ENCODE measurements at regions not wholly inside any gene's neighbourhood (a gene's known extent, or its start where the extent isn't known, plus 50 kb on each side); places are given as distances from the start of the nearest gene placed in this dataset.

- DNase-seq: no peak
- in situ Hi-C loops (cut with HindIII; ENCODE audit: low pct_ligation_motif_present, low pct_unique_long_range_greater_than_20kb, low sequenced_read_pairs): no loop called here
These were observed 164.6 kb upstream of the FGGY start for GRCh38 chr1:59132295-59132694.

DNA sequence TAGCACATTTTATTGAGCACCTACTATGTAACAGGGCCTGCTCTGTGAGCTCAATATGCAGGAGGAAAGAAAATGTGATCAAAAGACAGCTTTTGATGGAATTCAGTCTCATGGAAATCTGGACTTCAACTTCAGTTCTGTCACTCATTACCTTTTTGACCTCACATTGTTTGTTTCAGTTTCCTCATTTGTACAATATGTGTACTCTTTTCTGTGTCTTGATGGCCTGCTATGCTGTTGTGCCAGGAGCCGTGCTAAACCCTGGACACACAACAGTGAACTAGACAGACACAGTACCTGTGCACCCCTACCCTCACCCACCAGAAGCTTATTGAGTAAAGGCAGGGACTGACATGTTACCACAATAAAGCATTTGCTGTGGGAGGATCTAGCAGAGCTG, 162.9 kb upstream of the FGGY start:
- DNase-seq: no peak
- in situ Hi-C loops (cut with HindIII; ENCODE audit: low pct_ligation_motif_present, low pct_unique_long_range_greater_than_20kb, low sequenced_read_pairs): no loop called here

GRCh38 chr1:59135761-59136255, 161.1 kb upstream of the FGGY start:
- no peak for DNase-seq
- in situ Hi-C loops (cut with HindIII; ENCODE audit: low pct_ligation_motif_present, low pct_unique_long_range_greater_than_20kb, low sequenced_read_pairs): no loop called here

DNA sequence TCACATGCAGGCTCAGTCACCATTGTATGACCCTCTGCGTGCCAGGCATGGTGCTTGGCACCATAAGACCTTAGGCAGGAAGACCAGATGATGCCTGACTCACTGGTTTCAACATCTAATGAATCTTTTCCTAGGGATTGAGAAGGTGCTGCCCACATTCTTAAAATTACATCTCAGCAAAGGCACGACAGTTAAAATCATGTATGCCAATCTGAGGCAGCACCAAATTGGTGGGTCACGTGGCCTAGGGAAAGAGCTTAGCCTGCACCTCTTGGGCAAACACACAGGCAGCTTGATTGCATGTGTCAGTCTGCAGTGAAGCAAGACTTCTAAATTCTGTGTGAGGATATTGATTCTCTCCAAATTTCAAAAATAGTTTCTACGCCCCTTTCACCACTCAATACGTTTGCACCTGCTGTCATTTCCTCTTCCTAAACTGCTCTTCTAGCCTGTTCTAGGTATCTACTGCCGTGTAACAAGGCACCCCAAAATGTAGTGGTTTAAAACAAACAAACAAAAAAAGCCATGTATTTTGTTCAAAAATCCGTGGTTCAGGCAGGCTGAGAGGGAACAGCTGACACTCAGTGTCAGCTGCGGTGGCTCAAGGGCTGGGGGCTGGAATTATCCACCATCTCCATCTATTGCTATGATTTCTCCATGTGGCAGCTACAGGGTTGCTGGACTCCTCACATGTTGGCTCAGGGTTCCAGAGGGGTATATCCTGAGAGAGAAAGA, 160.2 kb upstream of the FGGY start:
- in situ Hi-C loops (cut with HindIII; ENCODE audit: low pct_ligation_motif_present, low pct_unique_long_range_greater_than_20kb, low sequenced_read_pairs): no loop called here
- peak; percentile 46 for DNase-seq

DNA sequence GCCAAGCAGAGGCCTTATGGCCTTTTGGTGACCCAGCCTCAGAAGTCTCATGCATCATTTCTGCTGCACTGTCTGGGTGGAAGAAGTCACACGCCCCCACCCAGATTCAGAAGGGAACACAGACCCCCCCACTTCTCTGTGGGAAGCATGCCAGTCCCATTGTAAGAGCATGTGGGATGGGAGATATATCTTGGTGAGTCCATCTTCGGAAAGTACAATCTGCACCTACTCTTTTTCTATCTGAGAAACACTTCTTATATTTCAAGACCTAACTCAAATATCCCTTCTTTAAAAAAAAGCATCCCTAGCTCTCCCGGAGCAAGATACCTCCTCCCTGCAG, 159.6 kb upstream of the FGGY start:
- no peak for DNase-seq
- in situ Hi-C loops (cut with HindIII; ENCODE audit: low pct_ligation_motif_present, low pct_unique_long_range_greater_than_20kb, low sequenced_read_pairs): no loop called here

DNA sequence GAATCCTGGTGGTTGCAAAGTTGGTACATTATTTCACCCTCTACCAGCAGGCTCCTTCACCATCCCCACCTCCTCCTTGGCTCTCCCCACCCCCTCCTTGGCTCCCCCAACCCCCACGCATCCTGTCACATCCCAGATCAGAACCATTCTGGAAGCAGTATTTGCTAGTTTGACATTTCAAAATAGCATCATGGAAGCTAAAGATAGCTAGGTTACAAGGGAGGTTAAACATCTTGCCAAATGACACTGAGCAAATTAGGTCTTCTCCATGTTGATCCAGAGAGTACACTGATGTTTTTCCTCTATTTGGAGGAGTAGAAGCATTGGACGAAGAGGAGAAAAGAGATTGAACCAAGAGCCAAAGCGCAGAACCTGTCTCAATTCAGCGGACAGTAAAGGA, 158.9 kb upstream of the FGGY start:
- in situ Hi-C loops (cut with HindIII; ENCODE audit: low pct_ligation_motif_present, low pct_unique_long_range_greater_than_20kb, low sequenced_read_pairs): no loop called here
- DNase-seq: no peak

GRCh38 chr1:59138402-59138801, 158.5 kb upstream of the FGGY start:
- in situ Hi-C loops (cut with HindIII; ENCODE audit: low pct_ligation_motif_present, low pct_unique_long_range_greater_than_20kb, low sequenced_read_pairs): no loop called here

GRCh38 chr1:59139396-59139795, 157.5 kb upstream of the FGGY start:
- in situ Hi-C loops (cut with HindIII; ENCODE audit: low pct_ligation_motif_present, low pct_unique_long_range_greater_than_20kb, low sequenced_read_pairs): no loop called here
- peak; percentile 22 for DNase-seq

More at GRCh38 chr1:59138402-59138801, 158.5 kb upstream of the FGGY start:
- no peak for DNase-seq

DNA sequence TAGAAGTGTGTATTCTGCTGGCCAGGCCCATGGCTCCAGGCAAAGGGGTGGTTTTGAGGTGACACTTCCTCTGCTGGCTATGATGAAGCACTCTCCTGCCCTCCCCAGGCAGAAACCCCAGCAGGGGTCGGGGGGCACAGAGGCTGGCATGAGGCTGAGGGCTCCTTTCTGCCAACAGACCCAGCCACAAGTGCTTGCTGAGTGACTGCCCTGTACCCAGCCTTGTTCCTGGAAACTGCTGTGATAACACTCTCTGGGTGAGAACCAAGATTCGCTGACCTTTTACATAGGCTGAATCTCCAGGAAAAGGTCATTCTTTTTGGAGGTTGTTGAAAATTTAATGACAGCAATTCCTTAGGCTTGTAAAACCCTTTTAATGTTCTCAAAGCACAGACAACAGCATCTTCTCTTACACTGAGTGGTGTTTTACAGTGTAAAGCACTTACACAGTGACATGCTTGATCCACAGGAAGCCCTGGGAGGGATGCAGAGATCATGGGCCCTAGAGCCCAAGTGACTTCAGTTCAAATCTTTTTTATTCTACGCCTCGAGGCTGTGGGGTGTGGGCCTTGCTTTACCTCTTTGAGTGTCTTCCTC, 155.5 kb upstream of the FGGY start:
- in situ Hi-C loops (cut with HindIII; ENCODE audit: low pct_ligation_motif_present, low pct_unique_long_range_greater_than_20kb, low sequenced_read_pairs): no loop called here
- no peak for DNase-seq

GRCh38 chr1:59142311-59143132, 154.4 kb upstream of the FGGY start:
- in situ Hi-C loops (cut with HindIII; ENCODE audit: low pct_ligation_motif_present, low pct_unique_long_range_greater_than_20kb, low sequenced_read_pairs): no loop called here
- peak; percentile 25 for DNase-seq

- DNase-seq: peak; percentile 97
These were observed 153.8 kb upstream of the FGGY start for GRCh38 chr1:59143133-59143487.

DNA sequence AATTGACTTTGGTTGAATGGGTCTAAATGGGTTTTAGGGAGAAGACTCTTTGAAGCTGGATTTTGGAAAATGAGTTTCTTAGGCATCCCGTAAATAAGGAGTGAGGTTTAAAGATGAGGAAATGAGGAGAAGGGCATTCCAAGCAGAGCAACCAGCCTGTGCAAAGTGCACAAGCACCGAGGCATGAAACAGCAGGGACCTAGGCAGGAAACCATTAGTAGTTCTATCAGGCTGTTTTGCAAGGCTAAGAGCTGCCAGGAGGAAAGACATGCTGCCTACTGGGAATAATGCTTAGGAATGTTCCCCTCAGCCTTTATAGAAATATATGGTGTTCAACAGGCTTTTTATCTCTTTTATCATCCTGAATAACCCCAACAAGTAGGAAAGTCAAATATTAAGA, 153.1 kb upstream of the FGGY start:
- in situ Hi-C loops (cut with HindIII; ENCODE audit: low pct_ligation_motif_present, low pct_unique_long_range_greater_than_20kb, low sequenced_read_pairs): no loop called here
- DNase-seq: peak; percentile 74

More at GRCh38 chr1:59143133-59143487, 153.8 kb upstream of the FGGY start:
- in situ Hi-C loops (cut with HindIII; ENCODE audit: low pct_ligation_motif_present, low pct_unique_long_range_greater_than_20kb, low sequenced_read_pairs): no loop called here

DNA sequence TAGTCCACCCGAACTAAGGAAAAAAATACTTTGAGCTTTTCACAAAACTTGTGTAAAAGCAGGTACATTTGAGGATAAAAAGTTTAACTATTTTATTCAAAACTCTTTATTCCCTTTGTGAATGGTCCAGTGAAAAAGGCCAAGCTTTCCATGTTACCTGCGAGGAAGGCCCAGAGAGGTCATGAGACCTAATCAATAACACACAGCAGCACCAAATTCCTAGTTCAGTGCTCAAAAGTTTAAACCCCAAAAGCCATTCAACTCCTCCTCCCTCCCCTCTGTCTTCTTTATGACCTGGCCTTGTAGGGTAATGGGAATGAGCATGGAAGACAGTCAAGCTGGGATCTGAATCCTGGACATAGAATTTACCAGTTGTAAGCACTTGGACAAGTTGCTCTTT, 151.9 kb upstream of the FGGY start:
- DNase-seq: no peak
- in situ Hi-C loops (cut with HindIII; ENCODE audit: low pct_ligation_motif_present, low pct_unique_long_range_greater_than_20kb, low sequenced_read_pairs): no loop called here

DNA sequence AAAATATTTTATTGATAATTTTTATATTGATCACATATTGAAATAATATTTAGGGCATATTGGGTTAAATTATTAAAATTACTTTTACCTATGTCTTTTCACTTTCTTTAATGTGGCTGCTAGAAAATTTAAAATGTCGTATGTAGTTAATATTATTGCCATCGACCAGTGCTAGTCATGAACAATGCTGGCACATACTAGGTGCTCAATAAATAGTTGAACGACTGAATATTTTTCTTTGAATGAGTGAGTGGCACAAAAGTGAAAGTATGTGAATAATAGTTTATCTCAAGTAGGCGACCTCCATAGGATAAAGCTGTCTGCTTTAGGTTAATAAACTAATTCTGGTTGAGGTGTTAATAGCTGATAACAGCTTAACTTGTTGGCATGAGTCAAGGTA, 150.8 kb upstream of the FGGY start:
- DNase-seq: peak; percentile 4
- in situ Hi-C loops (cut with HindIII; ENCODE audit: low pct_ligation_motif_present, low pct_unique_long_range_greater_than_20kb, low sequenced_read_pairs): no loop called here

DNA sequence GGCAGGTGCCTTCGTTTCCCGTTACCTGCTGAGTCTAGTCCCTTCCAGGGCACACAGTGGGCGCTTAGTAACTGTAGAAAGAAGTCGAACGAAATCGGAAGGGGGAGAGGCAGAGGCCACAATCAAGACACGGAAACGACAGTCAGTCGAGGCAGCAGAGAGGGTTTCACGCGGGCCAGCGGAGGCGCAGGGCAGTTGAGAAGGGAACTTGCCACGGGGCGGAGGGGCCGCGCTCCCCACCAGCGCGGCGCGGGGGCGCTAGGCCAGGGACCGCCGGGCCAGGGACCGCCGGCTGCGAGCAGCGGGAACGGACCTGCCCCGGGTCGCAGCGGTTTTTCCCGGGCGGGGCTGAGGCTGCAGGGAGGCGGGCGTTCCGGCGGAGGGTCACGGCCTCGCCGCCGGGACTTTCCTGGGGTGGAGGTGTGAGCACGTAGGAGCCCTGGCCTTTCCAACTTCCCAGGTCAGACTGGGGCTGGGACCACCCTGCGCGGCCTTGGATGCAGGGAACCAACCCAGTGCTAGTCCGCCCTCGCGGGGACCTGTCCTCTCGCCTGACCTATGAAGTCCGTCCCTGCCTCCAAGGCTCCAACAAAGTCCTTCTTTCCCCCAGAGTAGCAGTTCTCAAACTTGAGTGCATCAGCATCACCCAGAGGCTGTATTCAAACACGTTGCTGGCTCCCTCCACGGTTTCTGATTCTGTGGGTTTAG, 150.1 kb upstream of the FGGY start:
- in situ Hi-C loops (cut with HindIII; ENCODE audit: low pct_ligation_motif_present, low pct_unique_long_range_greater_than_20kb, low sequenced_read_pairs): no loop called here
- DNase-seq: peak; percentile 72

GRCh38 chr1:59149435-59149834, 147.5 kb upstream of the FGGY start:
- DNase-seq: no peak
- in situ Hi-C loops (cut with HindIII; ENCODE audit: low pct_ligation_motif_present, low pct_unique_long_range_greater_than_20kb, low sequenced_read_pairs): no loop called here

DNA sequence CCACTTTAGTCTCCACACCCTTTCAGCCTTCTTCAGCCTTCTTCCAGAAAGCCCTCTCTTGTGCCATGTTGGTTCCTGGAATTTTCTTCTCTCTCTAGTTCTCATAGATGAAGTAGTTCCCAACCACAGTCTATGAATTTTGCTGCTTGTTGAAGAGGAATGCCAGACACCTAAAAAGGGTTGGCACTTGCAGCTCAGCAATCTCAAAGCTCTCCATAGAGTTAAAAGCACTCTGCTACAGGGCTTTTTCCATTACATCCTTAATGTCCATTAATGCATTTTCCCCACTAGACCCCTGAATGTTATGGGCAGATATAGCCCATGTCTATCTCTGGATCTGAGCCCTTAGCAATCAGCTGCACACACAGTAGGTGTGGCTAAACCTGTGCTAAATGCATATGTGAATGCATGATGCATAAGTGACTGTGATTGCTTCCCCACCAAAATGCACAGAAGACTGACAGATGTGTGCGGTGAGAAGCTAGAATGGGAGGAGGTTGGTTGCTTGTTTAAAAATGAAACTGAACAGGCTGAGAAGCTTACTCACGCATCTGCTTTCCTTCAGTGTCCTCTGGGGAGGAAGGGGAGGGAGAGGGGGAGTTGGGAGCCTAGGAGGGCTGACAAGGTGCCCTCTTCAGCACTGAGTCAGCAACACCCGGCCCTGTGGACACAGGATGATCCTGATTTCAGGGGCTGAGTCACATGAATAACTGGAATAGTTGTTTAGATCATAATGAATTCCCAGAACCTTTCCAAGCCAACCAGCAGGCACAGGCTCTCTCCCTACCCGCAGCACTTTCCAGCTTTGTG, 146.1 kb upstream of the FGGY start:
- peak; percentile 98 for DNase-seq
- in situ Hi-C loops (cut with HindIII; ENCODE audit: low pct_ligation_motif_present, low pct_unique_long_range_greater_than_20kb, low sequenced_read_pairs): no loop called here

GRCh38 chr1:59151387-59151761, 145.5 kb upstream of the FGGY start:
- DNase-seq: no peak
- in situ Hi-C loops (cut with HindIII; ENCODE audit: low pct_ligation_motif_present, low pct_unique_long_range_greater_than_20kb, low sequenced_read_pairs): no loop called here
